GM21528 (cell line): ENCODE measurements at regions not wholly inside any gene's neighbourhood (a gene's known extent, or its start where the extent isn't known, plus 50 kb on each side); places are given as distances from the start of the nearest gene placed in this dataset.
"Not testable (repeated sequence)": the region's sequence is repeated elsewhere in the genome, so short reads cannot be mapped to it uniquely, and the experiment has no call there.

Experiments
- ATAC-seq: cut with Tn5 transposase; IDR thresholded peaks from one replicate; pipeline ENCODE4 v1.9.1; 2021; ENCODE audit warnings: mild to moderate bottlenecking, moderate library complexity; ENCODE audit not compliant: unreplicated experiment, low FRiP score

GRCh38 chr18:11512096-11513025 is 97.0 kb upstream of the SLC35G4 start:
- peak; percentile 10 for ATAC-seq

- peak; percentile 94 for ATAC-seq
These were observed 97.8 kb upstream of the SLC35G4 start for GRCh38 chr18:11511434-11512095.

- ATAC-seq = no peak
These were observed 102.5 kb upstream of the SLC35G4 start for GRCh38 chr18:11506856-11507255.

- ATAC-seq = no peak
These were observed 103.4 kb upstream of the SLC35G4 start for GRCh38 chr18:11505993-11506392.

GRCh38 chr18:11504962-11505361 is 104.4 kb upstream of the SLC35G4 start:
- ATAC-seq = no peak

GRCh38 chr18:11502368-11502767 is 107.0 kb upstream of the SLC35G4 start:
- no peak for ATAC-seq

- ATAC-seq = no peak
These were observed 108.0 kb upstream of the SLC35G4 start for GRCh38 chr18:11501352-11501751.

GRCh38 chr18:11500153-11501122 is 109.0 kb upstream of the SLC35G4 start:
- ATAC-seq = no peak

- no peak for ATAC-seq
These were observed 110.6 kb upstream of the SLC35G4 start for GRCh38 chr18:11498821-11499220.

GRCh38 chr18:11497585-11497984 is 111.8 kb upstream of the SLC35G4 start:
- no peak for ATAC-seq

GRCh38 chr18:11496526-11497172 is 112.7 kb upstream of the SLC35G4 start:
- no peak for ATAC-seq

- ATAC-seq = no peak
These were observed 114.0 kb upstream of the SLC35G4 start for GRCh38 chr18:11495441-11495840.

GRCh38 chr18:11494107-11494506 is 115.3 kb upstream of the SLC35G4 start:
- ATAC-seq = no peak

GRCh38 chr18:11489266-11489899 is 120.0 kb upstream of the SLC35G4 start:
- ATAC-seq = no peak

- no peak for ATAC-seq
These were observed 121.2 kb upstream of the SLC35G4 start for GRCh38 chr18:11488175-11488574.

- ATAC-seq = no peak
These were observed 122.0 kb upstream of the SLC35G4 start for GRCh38 chr18:11487390-11487789.

GRCh38 chr18:11482271-11482670 is 127.1 kb upstream of the SLC35G4 start:
- ATAC-seq = no peak

GRCh38 chr18:11480692-11481091 is 128.7 kb upstream of the SLC35G4 start:
- no peak for ATAC-seq

- not testable (repeated sequence) for ATAC-seq
These were observed 130.4 kb upstream of the SLC35G4 start for GRCh38 chr18:11479031-11479430.

GRCh38 chr18:11470941-11471340 is 138.5 kb upstream of the SLC35G4 start:
- ATAC-seq = no peak
